ENCODE measurements at regions not wholly inside any gene's neighbourhood (a gene's known extent, or its start where the extent isn't known, plus 50 kb on each side); places are given as distances from the start of the nearest gene placed in this dataset.

DNA sequence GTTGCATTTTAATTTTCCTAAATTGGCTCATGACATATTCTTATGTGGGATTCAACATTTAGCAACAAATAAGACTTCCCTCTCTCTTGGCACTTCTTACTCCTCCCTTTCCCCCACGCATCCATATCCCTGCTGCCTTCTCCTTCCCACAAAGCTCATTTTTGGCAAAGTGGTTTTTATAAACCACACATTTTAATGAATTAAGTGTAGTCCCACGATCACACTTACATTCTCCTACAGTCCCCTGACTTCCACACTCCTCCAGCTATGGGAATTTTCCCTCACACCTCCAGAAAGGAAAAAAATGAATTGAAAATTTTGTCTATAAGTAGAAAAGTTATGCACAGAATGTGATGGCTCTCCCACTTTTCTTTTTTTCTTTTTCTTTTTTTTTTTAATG is 345.0 kb downstream of the CD83 start:
- TF ChIP-seq EP300 (IDR thresholded peaks at IDR 0.05): no peak
- TF ChIP-seq, protein P1, sequence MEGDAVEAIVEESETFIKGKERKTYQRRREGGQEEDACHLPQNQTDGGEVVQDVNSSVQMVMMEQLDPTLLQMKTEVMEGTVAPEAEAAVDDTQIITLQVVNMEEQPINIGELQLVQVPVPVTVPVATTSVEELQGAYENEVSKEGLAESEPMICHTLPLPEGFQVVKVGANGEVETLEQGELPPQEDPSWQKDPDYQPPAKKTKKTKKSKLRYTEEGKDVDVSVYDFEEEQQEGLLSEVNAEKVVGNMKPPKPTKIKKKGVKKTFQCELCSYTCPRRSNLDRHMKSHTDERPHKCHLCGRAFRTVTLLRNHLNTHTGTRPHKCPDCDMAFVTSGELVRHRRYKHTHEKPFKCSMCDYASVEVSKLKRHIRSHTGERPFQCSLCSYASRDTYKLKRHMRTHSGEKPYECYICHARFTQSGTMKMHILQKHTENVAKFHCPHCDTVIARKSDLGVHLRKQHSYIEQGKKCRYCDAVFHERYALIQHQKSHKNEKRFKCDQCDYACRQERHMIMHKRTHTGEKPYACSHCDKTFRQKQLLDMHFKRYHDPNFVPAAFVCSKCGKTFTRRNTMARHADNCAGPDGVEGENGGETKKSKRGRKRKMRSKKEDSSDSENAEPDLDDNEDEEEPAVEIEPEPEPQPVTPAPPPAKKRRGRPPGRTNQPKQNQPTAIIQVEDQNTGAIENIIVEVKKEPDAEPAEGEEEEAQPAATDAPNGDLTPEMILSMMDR (IDR thresholded peaks at IDR 0.05): no peak
